Heart left ventricle (tissue), 13 donors: ENCODE measurements at regions not wholly inside any gene's neighbourhood (a gene's known extent, or its start where the extent isn't known, plus 50 kb on each side); places are given as distances from the start of the nearest gene placed in this dataset.

Experiments used
- POLR2A ChIP-seq, 2 donors: fragments of 450-650 bp; IDR thresholded peaks; one replicate each; pipeline ENCODE4 v1.6.1; 2017; ENCODE audit warnings: antibody characterized with exemption in 2 of 2, mild to moderate bottlenecking in 2 of 2, moderate library complexity in 2 of 2
- TF ChIP-seq, protein P1 (sequence below), 12 donors: fragments of 200-600 bp; sonication (generic) in 4 of 12; IDR thresholded peaks; one replicate each; pipeline versions ENCODE4 v1.5.0 to v1.8.0; 2018 to 2022; ENCODE audit warnings: antibody characterized with exemption in 12 of 12, mild to moderate bottlenecking in 5 of 12
- donor health status: ischemic (EF 13 %, LVEDD 7.1; RV severe dilation, severe dysfunction).
- donor health status: DM: no; HTN: yes; CAD: no.
- donor health status: DM: no; HTN: no; CAD: no.
- donor health status: ischemic (EF 25% LVEDD 6.9; RV normal size, moderate dysfunction).
- donor health status: ischemic (EF 25% LVEDD 5.7; RV mildly dilated, moderate dysfunction).
- donor health status: ischemic (EF 35%, LVEDD 5.7; RV mildly dilated, moderate dysfunction).
- donor health status: nonischemic (EF 11% LVEDD 7.7; RV severe dilation, severe dysfunction).
- donor health status: DM: yes; HTN: yes; CAD: no.
- donor health status: PGD.
- donor health status: ischemic (EF 29% LVEDD 5.4; RV normal size, mild dysfunction).
- donor health status: nonischemic (EF 23%, LVEDD 6.1; RV moderate dilation, normal function).

DNA sequence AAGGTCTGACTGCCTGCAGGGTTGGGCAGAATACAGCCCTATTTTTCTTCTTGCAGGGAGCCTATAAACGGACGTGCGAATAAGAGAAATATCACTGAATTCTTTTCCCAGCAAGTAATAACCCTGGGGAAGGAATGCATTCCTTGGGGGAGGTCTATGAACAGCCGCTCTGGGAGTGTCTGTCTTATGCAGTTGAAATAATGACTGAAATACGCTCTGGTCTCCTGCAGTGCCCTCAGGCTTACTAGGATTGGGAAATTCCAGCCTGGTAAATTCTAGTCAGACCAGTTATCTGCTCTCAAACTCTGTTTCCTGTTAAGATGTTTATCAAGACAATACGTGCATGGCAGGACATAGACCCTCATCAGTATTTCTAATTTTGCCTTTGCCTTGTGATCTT is 72.1 kb upstream of the FAM241A start:
- TF ChIP-seq, protein P1, sequence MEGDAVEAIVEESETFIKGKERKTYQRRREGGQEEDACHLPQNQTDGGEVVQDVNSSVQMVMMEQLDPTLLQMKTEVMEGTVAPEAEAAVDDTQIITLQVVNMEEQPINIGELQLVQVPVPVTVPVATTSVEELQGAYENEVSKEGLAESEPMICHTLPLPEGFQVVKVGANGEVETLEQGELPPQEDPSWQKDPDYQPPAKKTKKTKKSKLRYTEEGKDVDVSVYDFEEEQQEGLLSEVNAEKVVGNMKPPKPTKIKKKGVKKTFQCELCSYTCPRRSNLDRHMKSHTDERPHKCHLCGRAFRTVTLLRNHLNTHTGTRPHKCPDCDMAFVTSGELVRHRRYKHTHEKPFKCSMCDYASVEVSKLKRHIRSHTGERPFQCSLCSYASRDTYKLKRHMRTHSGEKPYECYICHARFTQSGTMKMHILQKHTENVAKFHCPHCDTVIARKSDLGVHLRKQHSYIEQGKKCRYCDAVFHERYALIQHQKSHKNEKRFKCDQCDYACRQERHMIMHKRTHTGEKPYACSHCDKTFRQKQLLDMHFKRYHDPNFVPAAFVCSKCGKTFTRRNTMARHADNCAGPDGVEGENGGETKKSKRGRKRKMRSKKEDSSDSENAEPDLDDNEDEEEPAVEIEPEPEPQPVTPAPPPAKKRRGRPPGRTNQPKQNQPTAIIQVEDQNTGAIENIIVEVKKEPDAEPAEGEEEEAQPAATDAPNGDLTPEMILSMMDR (IDR thresholded peaks at IDR 0.05), result no peak
- TF ChIP-seq POLR2A (IDR thresholded peaks at IDR 0.05), result no peak
